GM10266 (cell line): ENCODE measurements at regions not wholly inside any gene's neighbourhood (a gene's known extent, or its start where the extent isn't known, plus 50 kb on each side); places are given as distances from the start of the nearest gene placed in this dataset.

ENCODE experiments used
- DNase-seq: peaks from one replicate; pipeline ENCODE4 v3.0.0; 2012; ENCODE audit errors: extremely low spot score
- CTCF ChIP-seq: IDR thresholded peaks from 2 replicates; pipeline ENCODE4 v1.5.1; 2012; ENCODE audit warnings: mild to moderate bottlenecking, low read depth; ENCODE audit not compliant: control insufficient read depth, insufficient read depth; ENCODE audit errors: missing control alignments

- no peak for DNase-seq
- TF ChIP-seq CTCF = no peak
These were observed 314.2 kb downstream of the PID1 start for GRCh38 chr2:228956701-228957474.

GRCh38 chr2:228949831-228950230, 321.3 kb downstream of the PID1 start:
- no peak for TF ChIP-seq CTCF
- DNase-seq = no peak

- no peak for TF ChIP-seq CTCF
- DNase-seq = no peak
These were observed 325.4 kb downstream of the PID1 start for GRCh38 chr2:228945710-228946109.

GRCh38 chr2:228942856-228943255, 328.2 kb downstream of the PID1 start:
- TF ChIP-seq CTCF = no peak

GRCh38 chr2:228938629-228939028, 332.5 kb downstream of the PID1 start:
- TF ChIP-seq CTCF = no peak
- no peak for DNase-seq

More at GRCh38 chr2:228942856-228943255, 328.2 kb downstream of the PID1 start:
- DNase-seq = no peak

GRCh38 chr2:228927028-228928010, 343.8 kb downstream of the PID1 start:
- no peak for TF ChIP-seq CTCF
- DNase-seq = no peak
